Activated naive CD8-positive, alpha-beta T cell treated with anti-CD3 and anti-CD28 coated beads, Interleukin-2, amount 50 U/mL, for 24 hours (primary cell): ENCODE measurements at regions not wholly inside any gene's neighbourhood (a gene's known extent, or its start where the extent isn't known, plus 50 kb on each side); places are given as distances from the start of the nearest gene placed in this dataset.

Experiments
- ATAC-seq: fragments of 150-1000 bp; cut with Tn5 transposase; one replicate; pipeline ENCODE4 v1.10.0; 2021
- DNase-seq: peaks from one replicate; pipeline ENCODE4 v3.0.0; 2021
- H3K27ac Mint-ChIP-seq: one replicate; pipeline ENCODE4 v1.8.0; 2021; ENCODE audit warnings: mild to moderate bottlenecking, mixed read lengths
- H3K27me3 Mint-ChIP-seq: one replicate; pipeline ENCODE4 v1.8.0; 2021; ENCODE audit warnings: mixed read lengths
- H3K36me3 Mint-ChIP-seq: one replicate; pipeline ENCODE4 v1.8.0; 2021; ENCODE audit warnings: low read depth, mixed read lengths
- H3K4me1 Mint-ChIP-seq: one replicate; pipeline ENCODE4 v1.8.0; 2021; ENCODE audit warnings: mixed read lengths
- H3K4me3 Mint-ChIP-seq: one replicate; pipeline ENCODE4 v1.8.0; 2021; ENCODE audit warnings: mild to moderate bottlenecking, moderate library complexity, mixed read lengths
- H3K9me3 Mint-ChIP-seq: one replicate; pipeline ENCODE4 v1.8.0; 2021; ENCODE audit warnings: mixed read lengths

GRCh38 chr1:37118790-37119189 is 84.5 kb upstream of the GRIK3 start:
- no peak overlapping the region for H3K27ac Mint-ChIP-seq
- no peaks in the 10 kb centered on the region for H3K4me1 Mint-ChIP-seq
- ATAC-seq (no peak), DNase-seq (no peak)
- H3K4me3 Mint-ChIP-seq, result no peak overlapping the region
- no peaks in the 10 kb centered on the region for H3K9me3 Mint-ChIP-seq
- H3K36me3 Mint-ChIP-seq, result no peaks in the 10 kb centered on the region
- H3K27me3 Mint-ChIP-seq, result peaks cover 10% of the 10 kb centered on the region

- no peaks in the 10 kb centered on the region for H3K36me3 Mint-ChIP-seq
- peaks cover 10% of the 10 kb centered on the region for H3K27me3 Mint-ChIP-seq
- no peaks in the 10 kb centered on the region for H3K9me3 Mint-ChIP-seq
- ATAC-seq (no peak), DNase-seq (no peak)
- no peak overlapping the region for H3K4me3 Mint-ChIP-seq
- H3K4me1 Mint-ChIP-seq, result no peaks in the 10 kb centered on the region
- H3K27ac Mint-ChIP-seq, result no peak overlapping the region
These were observed 86.0 kb upstream of the GRIK3 start for GRCh38 chr1:37120279-37120678.

DNA sequence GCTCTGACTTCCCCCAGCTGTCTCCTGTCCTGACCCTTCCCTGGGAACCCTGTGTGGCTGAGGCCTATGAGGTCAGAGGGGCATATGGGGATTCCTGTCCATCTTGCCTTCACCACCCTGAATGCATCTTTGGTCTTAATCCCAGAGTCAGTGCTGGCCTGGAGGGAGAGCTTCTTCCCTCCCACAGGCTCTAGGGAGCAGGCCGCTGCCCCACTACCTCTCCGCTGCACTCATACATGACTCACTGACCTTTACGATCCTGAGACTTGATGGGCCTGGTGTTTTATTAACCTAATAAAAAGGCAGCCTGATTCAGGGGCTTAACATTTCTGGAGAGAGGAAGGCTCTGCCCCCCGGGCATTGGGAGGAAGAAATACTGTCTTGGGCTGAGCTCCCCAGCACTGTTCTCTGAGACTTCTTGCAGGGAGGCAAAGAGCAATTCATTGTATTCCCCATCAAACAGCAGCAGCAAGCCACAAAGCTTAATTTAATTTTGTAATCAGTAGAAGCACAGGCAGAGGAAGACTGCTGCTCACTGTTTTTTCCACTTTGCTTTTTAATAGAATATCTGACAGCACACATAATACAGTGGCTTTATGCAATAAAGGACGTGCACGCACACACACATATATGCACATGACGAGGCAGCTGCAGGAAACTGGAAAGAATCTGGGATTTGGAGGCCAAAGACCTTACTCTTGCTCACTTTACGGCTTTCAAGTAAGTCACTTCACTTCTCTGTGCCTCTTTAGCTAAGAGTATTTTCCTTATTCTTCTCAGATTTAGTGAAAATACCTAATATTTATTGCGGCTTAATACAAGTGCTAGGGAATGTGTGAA is 89.2 kb upstream of the GRIK3 start:
- H3K27me3 Mint-ChIP-seq, result peaks cover 13% of the 10 kb centered on the region
- ATAC-seq (no peak), DNase-seq (no peak)
- no peaks in the 10 kb centered on the region for H3K9me3 Mint-ChIP-seq
- no peak overlapping the region for H3K27ac Mint-ChIP-seq
- H3K36me3 Mint-ChIP-seq, result no peaks in the 10 kb centered on the region
- H3K4me3 Mint-ChIP-seq, result no peak overlapping the region
- H3K4me1 Mint-ChIP-seq, result no peaks in the 10 kb centered on the region

GRCh38 chr1:37124501-37124900 is 90.2 kb upstream of the GRIK3 start:
- Mint-ChIP-seq H3K36me3 (no peaks in the 10 kb centered on the region), H3K9me3 (no peaks in the 10 kb centered on the region), H3K4me1 (no peaks in the 10 kb centered on the region), H3K27ac (no peak overlapping the region), H3K4me3 (no peak overlapping the region), H3K27me3 (peaks cover 10% of the 10 kb centered on the region)
- DNase-seq (no peak), ATAC-seq (no peak)

DNA sequence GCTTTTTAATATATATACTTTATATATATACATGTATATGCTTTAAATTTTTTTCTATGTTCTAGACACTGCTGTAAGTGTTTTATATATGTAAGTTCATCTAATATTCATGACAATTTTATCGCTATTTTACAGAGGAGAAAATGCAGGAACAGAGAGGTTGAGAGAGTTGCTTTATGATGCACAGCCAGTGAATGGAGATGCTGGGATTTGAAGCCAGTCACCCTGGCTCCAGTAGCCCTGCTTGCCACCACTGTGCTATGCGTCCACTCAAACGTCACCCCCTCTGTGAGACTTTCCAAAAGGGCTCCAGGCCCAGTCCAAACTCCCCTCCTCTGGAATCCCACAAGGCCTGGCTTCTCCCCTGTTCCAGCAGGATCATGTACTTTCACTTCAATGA is 91.0 kb upstream of the GRIK3 start:
- DNase-seq (no peak), ATAC-seq (no peak)
- Mint-ChIP-seq H3K27me3 (peaks cover 11% of the 10 kb centered on the region), H3K4me3 (no peak overlapping the region), H3K9me3 (no peaks in the 10 kb centered on the region), H3K27ac (no peak overlapping the region), H3K36me3 (no peaks in the 10 kb centered on the region), H3K4me1 (no peaks in the 10 kb centered on the region)

DNA sequence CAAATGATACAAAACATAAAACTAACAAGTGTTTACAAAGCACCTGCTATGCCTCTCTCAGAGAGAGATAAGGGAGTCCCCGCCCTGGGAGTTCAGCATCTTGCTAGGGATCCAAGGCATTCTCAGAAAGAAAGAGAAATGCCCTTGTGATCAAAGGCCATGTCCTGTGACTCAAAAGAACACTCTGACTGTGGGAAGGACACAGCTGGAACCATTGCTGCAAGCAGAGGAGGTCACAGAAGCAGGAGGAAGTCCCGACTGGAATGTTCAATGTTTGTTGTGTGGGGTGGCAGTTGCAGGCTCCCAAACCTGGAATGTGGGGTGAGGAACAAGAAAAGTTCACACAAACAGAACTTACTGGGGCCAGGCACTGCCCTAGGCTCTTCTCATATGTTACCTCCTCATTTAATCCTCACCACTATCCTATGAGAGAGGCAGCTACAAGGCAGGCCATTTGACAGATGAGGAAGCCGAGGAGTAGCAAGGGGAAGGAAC is 93.0 kb upstream of the GRIK3 start:
- H3K4me1 Mint-ChIP-seq, result no peaks in the 10 kb centered on the region
- DNase-seq (no peak), ATAC-seq (no peak)
- H3K9me3 Mint-ChIP-seq, result no peaks in the 10 kb centered on the region
- no peak overlapping the region for H3K27ac Mint-ChIP-seq
- H3K4me3 Mint-ChIP-seq, result no peak overlapping the region
- H3K36me3 Mint-ChIP-seq, result no peaks in the 10 kb centered on the region
- peaks cover 10% of the 10 kb centered on the region for H3K27me3 Mint-ChIP-seq

- H3K27me3 Mint-ChIP-seq, result peaks cover 10% of the 10 kb centered on the region
- no peak for ATAC-seq
These were observed 93.8 kb upstream of the GRIK3 start for GRCh38 chr1:37128091-37128490.

DNA sequence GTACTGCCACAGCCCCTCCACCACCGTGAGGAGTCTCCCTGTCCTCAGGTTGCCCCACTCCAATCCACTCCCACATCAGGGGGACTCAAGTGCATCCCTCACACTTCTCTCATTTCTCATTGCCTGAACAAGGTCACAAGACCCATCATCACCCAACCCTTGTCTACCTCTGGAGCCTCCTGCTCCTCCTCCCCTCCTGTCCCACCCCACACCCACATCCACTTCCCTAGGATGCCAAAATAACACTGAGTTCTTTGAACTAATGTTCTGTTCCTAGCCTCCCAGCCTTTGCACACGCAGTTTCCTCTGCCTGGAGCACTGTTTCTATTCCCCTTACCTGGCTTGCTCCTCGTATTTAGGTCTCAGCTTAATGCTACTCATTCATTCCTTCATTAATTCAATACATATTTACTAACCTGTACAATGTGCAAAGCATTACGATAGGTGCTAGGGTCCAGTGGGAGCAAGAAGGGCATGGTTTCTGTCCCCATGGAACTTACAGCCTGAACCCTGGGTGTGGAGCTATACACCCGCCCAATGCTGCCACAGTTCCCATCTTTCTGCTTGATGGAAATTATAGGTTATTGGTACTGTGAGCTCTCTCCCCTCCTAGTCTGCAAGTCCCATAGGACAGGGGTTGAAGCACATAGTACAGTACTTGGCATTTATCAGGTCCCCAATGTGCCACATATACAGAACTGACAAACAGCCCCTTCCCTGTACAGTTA is 96.1 kb upstream of the GRIK3 start:
- DNase-seq (no peak), ATAC-seq (no peak)
- no peaks in the 10 kb centered on the region for H3K4me1 Mint-ChIP-seq
- H3K4me3 Mint-ChIP-seq, result no peak overlapping the region
- H3K9me3 Mint-ChIP-seq, result no peaks in the 10 kb centered on the region
- peaks cover 15% of the 10 kb centered on the region for H3K27me3 Mint-ChIP-seq
- H3K27ac Mint-ChIP-seq, result no peak overlapping the region
- no peaks in the 10 kb centered on the region for H3K36me3 Mint-ChIP-seq

More at GRCh38 chr1:37128091-37128490, 93.8 kb upstream of the GRIK3 start:
- Mint-ChIP-seq H3K4me3 (no peak overlapping the region), H3K27ac (no peak overlapping the region), H3K9me3 (no peaks in the 10 kb centered on the region), H3K36me3 (no peaks in the 10 kb centered on the region), H3K4me1 (no peaks in the 10 kb centered on the region)
- DNase-seq, result no peak

DNA sequence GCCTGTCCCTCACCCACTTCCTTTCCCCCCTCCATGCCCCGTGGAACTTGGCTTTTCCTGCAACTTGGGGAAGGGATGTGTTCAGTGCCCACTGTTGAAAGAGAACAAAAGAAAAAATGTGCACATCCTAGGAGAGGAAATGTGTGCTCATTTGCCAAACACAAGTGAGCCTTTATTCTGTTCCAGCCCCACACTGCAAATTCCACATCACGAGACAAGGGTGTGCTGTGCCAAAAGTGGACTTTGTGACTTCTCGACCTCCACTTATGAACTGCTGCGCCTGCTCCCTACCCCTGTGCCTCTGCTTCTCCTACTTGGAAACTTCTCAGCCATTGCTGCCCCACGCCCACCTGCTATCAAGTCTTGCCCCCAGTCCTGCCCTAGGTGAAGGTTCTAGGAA is 97.0 kb upstream of the GRIK3 start:
- H3K36me3 Mint-ChIP-seq, result no peaks in the 10 kb centered on the region
- no peaks in the 10 kb centered on the region for H3K9me3 Mint-ChIP-seq
- H3K4me3 Mint-ChIP-seq, result no peak overlapping the region
- no peak for ATAC-seq
- H3K27me3 Mint-ChIP-seq, result peaks cover 23% of the 10 kb centered on the region
- H3K27ac Mint-ChIP-seq, result no peak overlapping the region
- no peak for DNase-seq
- H3K4me1 Mint-ChIP-seq, result no peaks in the 10 kb centered on the region

- Mint-ChIP-seq H3K4me3 (no peak overlapping the region), H3K27me3 (peaks cover 23% of the 10 kb centered on the region), H3K27ac (no peak overlapping the region), H3K9me3 (no peaks in the 10 kb centered on the region), H3K4me1 (no peaks in the 10 kb centered on the region), H3K36me3 (no peaks in the 10 kb centered on the region)
- DNase-seq (no peak), ATAC-seq (no peak)
These were observed 99.2 kb upstream of the GRIK3 start for GRCh38 chr1:37133276-37134145.

DNA sequence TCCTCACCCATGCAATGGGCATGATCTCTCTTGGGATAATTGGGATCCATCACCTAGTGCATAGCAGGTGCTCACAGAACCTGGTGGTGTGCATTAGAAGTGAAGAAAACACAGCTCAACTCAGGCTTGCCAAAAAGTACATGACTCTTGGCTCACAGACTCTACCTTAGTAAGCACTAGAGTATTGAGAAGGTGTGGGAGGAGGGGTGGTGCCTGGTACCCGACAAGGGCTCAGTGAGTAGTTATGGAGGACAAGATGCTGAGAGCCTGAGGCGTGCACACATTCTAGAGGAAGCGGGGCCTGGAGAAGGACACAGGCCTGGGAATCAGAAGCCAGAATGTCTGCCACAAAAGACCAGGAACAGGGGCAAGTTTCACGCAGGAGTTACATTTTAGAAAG is 100.3 kb upstream of the GRIK3 start:
- H3K27me3 Mint-ChIP-seq, result peaks cover 29% of the 10 kb centered on the region
- H3K9me3 Mint-ChIP-seq, result no peaks in the 10 kb centered on the region
- no peak for ATAC-seq
- H3K27ac Mint-ChIP-seq, result no peak overlapping the region
- H3K4me1 Mint-ChIP-seq, result no peaks in the 10 kb centered on the region
- no peaks in the 10 kb centered on the region for H3K36me3 Mint-ChIP-seq
- DNase-seq, result no peak
- H3K4me3 Mint-ChIP-seq, result no peak overlapping the region

- no peak for ATAC-seq
- peaks cover 30% of the 10 kb centered on the region for H3K27me3 Mint-ChIP-seq
These were observed 100.7 kb upstream of the GRIK3 start for GRCh38 chr1:37135032-37135431.

GRCh38 chr1:37137014-37137413 is 102.7 kb upstream of the GRIK3 start:
- Mint-ChIP-seq H3K27me3 (peaks cover 31% of the 10 kb centered on the region), H3K36me3 (no peaks in the 10 kb centered on the region), H3K4me1 (no peaks in the 10 kb centered on the region), H3K9me3 (no peaks in the 10 kb centered on the region), H3K4me3 (no peak overlapping the region), H3K27ac (no peak overlapping the region)
- ATAC-seq, result no peak
- no peak for DNase-seq

More at GRCh38 chr1:37135032-37135431, 100.7 kb upstream of the GRIK3 start:
- H3K4me3 Mint-ChIP-seq, result no peak overlapping the region
- H3K36me3 Mint-ChIP-seq, result no peaks in the 10 kb centered on the region
- H3K4me1 Mint-ChIP-seq, result no peaks in the 10 kb centered on the region
- no peak overlapping the region for H3K27ac Mint-ChIP-seq
- DNase-seq, result no peak
- H3K9me3 Mint-ChIP-seq, result no peaks in the 10 kb centered on the region

DNA sequence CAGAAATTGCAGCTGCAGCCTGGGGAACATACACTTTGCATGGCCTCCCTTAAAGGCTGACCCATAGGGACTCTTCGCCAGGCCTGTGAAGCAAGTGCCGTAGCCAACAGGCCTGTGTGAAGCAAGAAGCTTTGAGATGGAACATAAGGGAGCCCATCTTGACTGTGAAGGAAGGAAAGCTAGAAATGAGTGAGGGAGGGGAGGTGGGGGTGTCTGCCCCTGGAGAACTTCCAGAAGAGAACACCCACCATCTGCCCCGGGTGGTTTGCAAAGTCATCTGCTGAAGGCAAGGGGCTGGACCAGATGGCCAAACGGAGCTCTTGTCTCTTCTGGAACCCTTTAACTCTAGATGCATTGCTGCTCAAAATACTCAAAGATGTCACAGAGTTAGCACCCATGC is 103.3 kb upstream of the GRIK3 start:
- DNase-seq, result no peak
- Mint-ChIP-seq H3K9me3 (no peaks in the 10 kb centered on the region), H3K36me3 (no peaks in the 10 kb centered on the region), H3K4me1 (no peaks in the 10 kb centered on the region), H3K27me3 (peaks cover 32% of the 10 kb centered on the region), H3K4me3 (no peak overlapping the region), H3K27ac (no peak overlapping the region)
- no peak for ATAC-seq
